ENCODE measurements at regions not wholly inside any gene's neighbourhood (a gene's known extent, or its start where the extent isn't known, plus 50 kb on each side); places are given as distances from the start of the nearest gene placed in this dataset.

GRCh38 chr1:81617308-81617967, 183.3 kb upstream of the ADGRL2 start:
- ChIA-PET CTCF (ENCODE audit: low intra/inter-chr PET ratio, low total read pairs) (no interaction called here), POLR2A (no interaction called here)
- Histone ChIP-seq H4K20me1 (ENCODE audit: insufficient read depth, low read length) (no peaks in the 10 kb centered on the region), H3K27me3 (ENCODE audit: control insufficient read depth in 1 of 2, insufficient read depth in 2 of 2, low read length in 2 of 2) (no peaks in the 10 kb centered on the region), H3K36me3 (replicated peaks in 1 of 2; ENCODE audit: control insufficient read depth in 1 of 2, insufficient read depth in 2 of 2, low read length in 2 of 2) (no peaks in the 10 kb centered on the region), H3K27ac (ENCODE audit: extremely low read length, insufficient read depth, low read length) (no peak overlapping the region), H2AFZ (ENCODE audit: low read length) (no peak overlapping the region), H3K9ac (ENCODE audit: insufficient read depth, low read depth, low read length) (no peak overlapping the region), H3K4me2 (ENCODE audit: low read depth, low read length) (no peak overlapping the region), H3K9me3 (ENCODE audit: low read length) (peaks cover 54% of the 10 kb centered on the region), H3K4me3 (replicated peaks in 1 of 3; ENCODE audit: insufficient read depth in 1 of 3, low read depth in 2 of 3, low read length in 3 of 3) (no peak overlapping the region), H3K4me1 (ENCODE audit: insufficient read depth, low read length) (no peaks in the 10 kb centered on the region), H3K79me2 (ENCODE audit: insufficient read depth, low read length) (no peaks in the 10 kb centered on the region)
- FAIRE-seq, result no peak
- no peak for DNase-seq (ENCODE audit: low spot score)
- no peak for ATAC-seq
- WGBS (ENCODE audit: low lambda C conversion rate), result 14% methylated on average over 9 of the region's 9 CpGs
- no TSS peak for BruUV-seq (replicated peaks)
- 0 out of 2 replicates have a peak, but pooled peaks have one; percentile 14 for TF ChIP-seq CEBPB (IDR thresholded peaks at IDR 0.05; ENCODE audit: borderline replicate concordance, low read depth, low read length)
- TF ChIP-seq, protein P1, sequence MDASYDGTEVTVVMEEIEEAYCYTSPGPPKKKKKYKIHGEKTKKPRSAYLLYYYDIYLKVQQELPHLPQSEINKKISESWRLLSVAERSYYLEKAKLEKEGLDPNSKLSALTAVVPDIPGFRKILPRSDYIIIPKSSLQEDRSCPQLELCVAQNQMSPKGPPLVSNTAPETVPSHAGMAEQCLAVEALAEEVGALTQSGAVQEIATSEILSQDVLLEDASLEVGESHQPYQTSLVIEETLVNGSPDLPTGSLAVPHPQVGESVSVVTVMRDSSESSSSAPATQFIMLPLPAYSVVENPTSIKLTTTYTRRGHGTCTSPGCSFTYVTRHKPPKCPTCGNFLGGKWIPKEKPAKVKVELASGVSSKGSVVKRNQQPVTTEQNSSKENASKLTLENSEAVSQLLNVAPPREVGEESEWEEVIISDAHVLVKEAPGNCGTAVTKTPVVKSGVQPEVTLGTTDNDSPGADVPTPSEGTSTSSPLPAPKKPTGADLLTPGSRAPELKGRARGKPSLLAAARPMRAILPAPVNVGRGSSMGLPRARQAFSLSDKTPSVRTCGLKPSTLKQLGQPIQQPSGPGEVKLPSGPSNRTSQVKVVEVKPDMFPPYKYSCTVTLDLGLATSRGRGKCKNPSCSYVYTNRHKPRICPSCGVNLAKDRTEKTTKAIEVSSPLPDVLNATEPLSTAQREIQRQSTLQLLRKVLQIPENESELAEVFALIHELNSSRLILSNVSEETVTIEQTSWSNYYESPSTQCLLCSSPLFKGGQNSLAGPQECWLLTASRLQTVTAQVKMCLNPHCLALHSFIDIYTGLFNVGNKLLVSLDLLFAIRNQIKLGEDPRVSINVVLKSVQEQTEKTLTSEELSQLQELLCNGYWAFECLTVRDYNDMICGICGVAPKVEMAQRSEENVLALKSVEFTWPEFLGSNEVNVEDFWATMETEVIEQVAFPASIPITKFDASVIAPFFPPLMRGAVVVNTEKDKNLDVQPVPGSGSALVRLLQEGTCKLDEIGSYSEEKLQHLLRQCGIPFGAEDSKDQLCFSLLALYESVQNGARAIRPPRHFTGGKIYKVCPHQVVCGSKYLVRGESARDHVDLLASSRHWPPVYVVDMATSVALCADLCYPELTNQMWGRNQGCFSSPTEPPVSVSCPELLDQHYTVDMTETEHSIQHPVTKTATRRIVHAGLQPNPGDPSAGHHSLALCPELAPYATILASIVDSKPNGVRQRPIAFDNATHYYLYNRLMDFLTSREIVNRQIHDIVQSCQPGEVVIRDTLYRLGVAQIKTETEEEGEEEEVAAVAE (CRISPR knock-in tag; IDR thresholded peaks at IDR 0.05; ENCODE audit: borderline replicate concordance), result no peak
- intact Hi-C loops (cut with micrococcal nuclease; ENCODE audit: unreplicated experiment) (no loop called here), in situ Hi-C loops (cut with HindIII; ENCODE audit: extremely low pct_ligation_motif_present, low pct_unique_long_range_greater_than_20kb) (no loop called here)

GRCh38 chr1:81613803-81614202, 186.9 kb upstream of the ADGRL2 start:
- no peak overlapping the region for H2AFZ ChIP-seq (ENCODE audit: low read length)
- ATAC-seq (no peak), DNase-seq (ENCODE audit: low spot score) (no peak), FAIRE-seq (no peak)
- no peak overlapping the region for H3K9ac ChIP-seq (ENCODE audit: insufficient read depth, low read depth, low read length)
- no peaks in the 10 kb centered on the region for H4K20me1 ChIP-seq (ENCODE audit: insufficient read depth, low read length)
- no peaks in the 10 kb centered on the region for H3K27me3 ChIP-seq (ENCODE audit: control insufficient read depth in 1 of 2, insufficient read depth in 2 of 2, low read length in 2 of 2)
- no peak for TF ChIP-seq UBTF (CRISPR knock-in tag; IDR thresholded peaks at IDR 0.05)
- no peak for TF ChIP-seq DMAP1 (CRISPR knock-in tag; IDR thresholded peaks at IDR 0.05)
- no peaks in the 10 kb centered on the region for H3K36me3 ChIP-seq (replicated peaks in 1 of 2; ENCODE audit: control insufficient read depth in 1 of 2, insufficient read depth in 2 of 2, low read length in 2 of 2)
- H3K79me2 ChIP-seq (ENCODE audit: insufficient read depth, low read length), result no peaks in the 10 kb centered on the region
- ChIA-PET CTCF (ENCODE audit: low intra/inter-chr PET ratio, low total read pairs) (no interaction called here), POLR2A (no interaction called here)
- H3K9me3 ChIP-seq (ENCODE audit: low read length), result peaks cover 65% of the 10 kb centered on the region
- no TSS peak for BruUV-seq (replicated peaks)
- H3K4me3 ChIP-seq (replicated peaks in 1 of 3; ENCODE audit: insufficient read depth in 1 of 3, low read depth in 2 of 3, low read length in 3 of 3), result no peak overlapping the region
- H3K4me1 ChIP-seq (ENCODE audit: insufficient read depth, low read length), result no peaks in the 10 kb centered on the region
- in situ Hi-C loops (cut with HindIII; ENCODE audit: extremely low pct_ligation_motif_present, low pct_unique_long_range_greater_than_20kb) (no loop called here), intact Hi-C loops (cut with micrococcal nuclease; ENCODE audit: unreplicated experiment) (no loop called here)
- no peak overlapping the region for H3K4me2 ChIP-seq (ENCODE audit: low read depth, low read length)
- no peak overlapping the region for H3K27ac ChIP-seq (ENCODE audit: extremely low read length, insufficient read depth, low read length)
- WGBS (ENCODE audit: low lambda C conversion rate), result 1% methylated on average over 3 of the region's 3 CpGs

Data from HepG2 (cell line).